Right cardiac atrium (tissue), 5 donors: ENCODE measurements at regions not wholly inside any gene's neighbourhood (a gene's known extent, or its start where the extent isn't known, plus 50 kb on each side); places are given as distances from the start of the nearest gene placed in this dataset.
"Not testable (repeated sequence)": the region's sequence is repeated elsewhere in the genome, so short reads cannot be mapped to it uniquely, and the experiment has no call there.

ENCODE experiments used
- ATAC-seq, 2 donors: fragments of 200-7000 bp; cut with Tn5 transposase; one replicate each; pipeline versions ENCODE4 v1.8.0 to v1.9.1; 2020; ENCODE audit warnings: moderate library complexity in 2 of 2, mild to moderate bottlenecking in 1 of 2
- DNase-seq, 3 donors: peaks; one replicate each; pipeline ENCODE4 v3.0.0-alpha.2; 2020
- H3K27ac ChIP-seq: one replicate; pipeline ENCODE4 v1.5.1; 2013; ENCODE audit warnings: mild to moderate bottlenecking, low read length, control low read depth, moderate library complexity
- H3K27me3 ChIP-seq: one replicate; pipeline ENCODE4 v1.6.1; 2013; ENCODE audit not compliant: control insufficient read depth, insufficient read depth
- H3K4me1 ChIP-seq: one replicate; pipeline ENCODE4 v1.6.1; 2013; ENCODE audit warnings: low read length; ENCODE audit not compliant: control insufficient read depth, insufficient read depth
- H3K4me3 ChIP-seq: one replicate; pipeline ENCODE4 v1.5.1; 2013; ENCODE audit warnings: low read length, control low read depth
- H3K9me3 ChIP-seq: one replicate; pipeline ENCODE4 v1.6.1; 2013; ENCODE audit warnings: low read length; ENCODE audit not compliant: control insufficient read depth
- WGBS: extraction: QIAGEN DNeasy Blood & Tissue Kit; methylation state at CpG from one replicate; pipeline ENCODE4 v1.1.7; 2013; 5-methylcytosine and 5-hydroxymethylcytosine counted together
- intact Hi-C, 4 donors: fragments of 100-400 bp; cut with DNase I; formaldehyde crosslinking; loops; one replicate each; pipeline versions ENCODE4 v1.11.0 to v1.14.0; 2022 to 2023
- donor health status: healthy with polysubstance abuse.
- donor health status: DM: no; HTN: yes; CAD: no.
- donor health status: DM: no; HTN: no; CAD: no.
- donor health status: DM: no; HTN: yes; CAD: no; lungs with severe emphysema.
- donor health status: DM: yes; HTN: yes; CAD: no.

GRCh38 chr3:191026746-191027145 lies 164.3 kb upstream of the GMNC start:
- 70% methylated on average over 1 of the region's 1 CpG for WGBS
- intact Hi-C loops: no loop called here

GRCh38 chr3:191020730-191021396 lies 158.4 kb upstream of the GMNC start:
- Histone ChIP-seq H3K4me1 (no peaks in the 10 kb centered on the region), H3K27ac (no peak overlapping the region), H3K27me3 (no peaks in the 10 kb centered on the region), H3K9me3 (no peaks in the 10 kb centered on the region), H3K4me3 (no peak overlapping the region)
- ATAC-seq: no peak
- WGBS: 57% methylated on average over 2 of the region's 2 CpGs
- intact Hi-C loops: no loop called here
- DNase-seq: no peak

More at GRCh38 chr3:191026746-191027145, 164.3 kb upstream of the GMNC start:
- H3K4me1 ChIP-seq: no peaks in the 10 kb centered on the region
- H3K27ac ChIP-seq: no peak overlapping the region
- ATAC-seq (no peak), DNase-seq (no peak)
- no peak overlapping the region for H3K4me3 ChIP-seq
- no peaks in the 10 kb centered on the region for H3K27me3 ChIP-seq
- no peaks in the 10 kb centered on the region for H3K9me3 ChIP-seq

GRCh38 chr3:191019855-191020254 lies 157.4 kb upstream of the GMNC start:
- H3K9me3 ChIP-seq: no peaks in the 10 kb centered on the region
- no peaks in the 10 kb centered on the region for H3K27me3 ChIP-seq
- DNase-seq (no peak), ATAC-seq (no peak)
- H3K4me1 ChIP-seq: no peaks in the 10 kb centered on the region
- intact Hi-C loops: no loop called here
- 87% methylated on average over 6 of the region's 6 CpGs for WGBS
- no peak overlapping the region for H3K27ac ChIP-seq
- no peak overlapping the region for H3K4me3 ChIP-seq

GRCh38 chr3:191015960-191016359 lies 153.5 kb upstream of the GMNC start:
- 74% methylated on average over 6 of the region's 6 CpGs for WGBS
- ATAC-seq, H3K27ac ChIP-seq, H3K9me3 ChIP-seq, intact Hi-C loops, H3K27me3 ChIP-seq, H3K4me3 ChIP-seq, H3K4me1 ChIP-seq: not testable (repeated sequence)
- peak in 1 of 3 donors; percentile 20 for DNase-seq

- H3K27me3 ChIP-seq: no peaks in the 10 kb centered on the region
- WGBS: 73% methylated on average over 1 of the region's 1 CpG
- intact Hi-C loops: no loop called here
- no peaks in the 10 kb centered on the region for H3K9me3 ChIP-seq
- no peak overlapping the region for H3K4me3 ChIP-seq
- ATAC-seq (no peak), DNase-seq (no peak)
- no peaks in the 10 kb centered on the region for H3K4me1 ChIP-seq
- H3K27ac ChIP-seq: no peak overlapping the region
Measured at GRCh38 chr3:191008074-191008473, 145.6 kb upstream of the GMNC start.

- ATAC-seq: no peak
- intact Hi-C loops: no loop called here
- Histone ChIP-seq H3K27me3 (no peaks in the 10 kb centered on the region), H3K27ac (no peak overlapping the region), H3K4me1 (no peaks in the 10 kb centered on the region), H3K9me3 (no peaks in the 10 kb centered on the region), H3K4me3 (no peak overlapping the region)
- WGBS: 50% methylated on average over 3 of the region's 3 CpGs
- no peak for DNase-seq
Measured at GRCh38 chr3:191005790-191006189, 143.3 kb upstream of the GMNC start.

- no peak overlapping the region for H3K4me3 ChIP-seq
- H3K27me3 ChIP-seq: no peaks in the 10 kb centered on the region
- H3K9me3 ChIP-seq: no peaks in the 10 kb centered on the region
- WGBS: 61% methylated on average over 5 of the region's 5 CpGs
- no peak for DNase-seq
- no peak overlapping the region for H3K27ac ChIP-seq
- ATAC-seq: no peak
- no peaks in the 10 kb centered on the region for H3K4me1 ChIP-seq
- intact Hi-C loops: no loop called here
Measured at GRCh38 chr3:191003742-191004141, 141.2 kb upstream of the GMNC start.

GRCh38 chr3:190996181-190996775 lies 133.8 kb upstream of the GMNC start:
- Histone ChIP-seq H3K4me3 (no peak overlapping the region), H3K27me3 (no peaks in the 10 kb centered on the region), H3K9me3 (no peaks in the 10 kb centered on the region), H3K27ac (no peak overlapping the region), H3K4me1 (no peaks in the 10 kb centered on the region)
- intact Hi-C loops: no loop called here
- 40% methylated on average over 3 of the region's 3 CpGs for WGBS
- ATAC-seq (no peak), DNase-seq (no peak)

GRCh38 chr3:190995156-190995555 lies 132.7 kb upstream of the GMNC start:
- Histone ChIP-seq H3K4me1 (no peaks in the 10 kb centered on the region), H3K9me3 (no peaks in the 10 kb centered on the region), H3K27ac (no peak overlapping the region), H3K4me3 (no peak overlapping the region), H3K27me3 (no peaks in the 10 kb centered on the region)
- intact Hi-C loops: no loop called here
- DNase-seq: no peak
- WGBS: 33% methylated on average over 1 of the region's 1 CpG
- ATAC-seq: no peak

- Histone ChIP-seq H3K4me1 (no peaks in the 10 kb centered on the region), H3K27ac (no peak overlapping the region), H3K9me3 (peaks cover 4% of the 10 kb centered on the region), H3K4me3 (no peak overlapping the region), H3K27me3 (no peaks in the 10 kb centered on the region)
- ATAC-seq (no peak), DNase-seq (no peak)
- intact Hi-C loops: no loop called here
Measured at GRCh38 chr3:190990898-190991297, 128.4 kb upstream of the GMNC start.

GRCh38 chr3:190989218-190989617 lies 126.7 kb upstream of the GMNC start:
- ATAC-seq: no peak
- intact Hi-C loops: no loop called here
- no peak overlapping the region for H3K27ac ChIP-seq
- H3K27me3 ChIP-seq: no peaks in the 10 kb centered on the region
- no peak overlapping the region for H3K4me3 ChIP-seq
- no peak for DNase-seq
- 60% methylated on average over 2 of the region's 2 CpGs for WGBS
- H3K9me3 ChIP-seq: peaks cover 4% of the 10 kb centered on the region
- H3K4me1 ChIP-seq: no peaks in the 10 kb centered on the region

- Histone ChIP-seq H3K27me3 (no peaks in the 10 kb centered on the region), H3K9me3 (peaks cover 4% of the 10 kb centered on the region), H3K27ac (no peak overlapping the region), H3K4me1 (peaks cover 1% of the 10 kb centered on the region), H3K4me3 (no peak overlapping the region)
- WGBS: 62% methylated on average over 2 of the region's 2 CpGs
- ATAC-seq (no peak), DNase-seq (no peak)
- intact Hi-C loops: no loop called here
Measured at GRCh38 chr3:190988102-190988501, 125.6 kb upstream of the GMNC start.
